ENCODE measurements at regions not wholly inside any gene's neighbourhood (a gene's known extent, or its start where the extent isn't known, plus 50 kb on each side); places are given as distances from the start of the nearest gene placed in this dataset.

DNA sequence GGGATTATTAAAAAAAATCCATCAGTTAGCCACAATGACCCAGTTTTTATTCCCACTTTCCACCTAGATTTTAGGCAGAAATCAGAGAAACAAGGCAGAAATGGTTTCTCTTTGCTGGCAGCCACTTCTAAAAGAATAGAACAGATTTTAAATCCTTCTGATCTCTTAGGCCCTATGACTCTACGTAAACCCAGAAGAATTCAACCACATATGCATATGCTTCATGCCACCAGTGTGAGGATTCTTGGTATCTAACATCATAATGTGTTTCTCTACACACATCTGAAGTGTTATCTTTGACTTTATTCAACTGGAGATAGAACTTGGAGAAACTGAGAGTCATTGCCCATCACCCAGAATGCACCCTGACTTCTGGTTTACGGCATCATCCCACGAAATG, 128.7 kb upstream of the TANK start:
- TF ChIP-seq ZFX (IDR thresholded peaks at IDR 0.05) (no peak), CTCF (conservative IDR thresholded peaks at IDR 0.05) (no peak)
- H3K27ac ChIP-seq, result no peak overlapping the region

GRCh38 chr2:161032635-161033034, 127.6 kb upstream of the TANK start:
- TF ChIP-seq ZFX (IDR thresholded peaks at IDR 0.05), result no peak
- TF ChIP-seq CTCF (conservative IDR thresholded peaks at IDR 0.05), result no peak
- no peak overlapping the region for H3K27ac ChIP-seq

DNA sequence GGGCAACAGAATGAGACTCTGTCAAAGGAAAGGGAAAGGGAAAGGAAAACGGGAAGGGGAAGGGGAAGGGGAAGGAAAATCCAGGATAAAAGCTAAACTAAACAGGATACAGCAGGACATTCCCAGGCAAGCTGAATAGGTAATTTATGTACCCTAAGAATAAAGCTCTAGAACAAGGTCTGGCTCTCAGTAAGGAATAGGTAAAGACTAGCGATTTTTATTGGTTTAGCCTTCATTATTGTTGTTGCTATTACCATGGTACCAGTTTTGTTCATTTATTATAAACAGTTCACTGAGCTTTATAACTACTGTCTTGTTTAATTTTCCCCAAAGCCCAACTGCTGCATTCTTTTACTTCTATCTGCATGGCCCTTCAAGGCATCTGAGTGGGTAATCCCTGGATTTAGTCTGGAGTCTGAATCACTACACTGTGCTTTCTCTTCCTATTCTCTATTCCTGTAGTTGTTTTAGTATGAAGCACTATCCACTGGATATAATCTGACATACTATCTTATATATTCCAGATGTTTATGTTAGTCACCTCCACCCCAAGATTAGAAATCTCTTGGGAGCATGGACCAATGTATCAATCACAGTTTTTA, 127.1 kb upstream of the TANK start:
- no peak overlapping the region for H3K27ac ChIP-seq
- TF ChIP-seq ZFX (IDR thresholded peaks at IDR 0.05) (no peak), CTCF (conservative IDR thresholded peaks at IDR 0.05) (no peak)

- H3K27ac ChIP-seq, result no peak overlapping the region
- TF ChIP-seq CTCF (conservative IDR thresholded peaks at IDR 0.05) (no peak), ZFX (IDR thresholded peaks at IDR 0.05) (no peak)
These were observed 123.3 kb upstream of the TANK start for GRCh38 chr2:161036926-161037325.

DNA sequence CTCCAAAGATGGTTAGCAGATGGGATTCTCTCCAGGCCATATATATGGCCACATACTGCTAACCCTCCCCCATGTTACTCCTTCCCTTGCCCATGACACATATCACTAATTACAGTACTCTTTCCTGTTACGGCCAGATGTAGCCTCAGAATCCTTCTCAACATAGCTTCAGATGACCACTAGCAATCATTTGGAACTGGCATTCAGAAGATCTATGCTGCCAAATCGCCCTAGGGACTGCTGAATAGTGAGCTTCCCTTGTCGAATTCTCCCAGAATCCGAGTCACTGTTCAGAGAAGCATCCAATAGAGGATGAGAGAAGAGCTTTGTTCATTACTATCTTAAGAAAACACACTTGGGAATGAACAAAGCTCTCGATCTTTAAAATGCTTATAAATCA, 121.2 kb upstream of the TANK start:
- no peak for TF ChIP-seq CTCF (conservative IDR thresholded peaks at IDR 0.05)
- no peak for TF ChIP-seq ZFX (IDR thresholded peaks at IDR 0.05)
- H3K27ac ChIP-seq, result no peak overlapping the region

DNA sequence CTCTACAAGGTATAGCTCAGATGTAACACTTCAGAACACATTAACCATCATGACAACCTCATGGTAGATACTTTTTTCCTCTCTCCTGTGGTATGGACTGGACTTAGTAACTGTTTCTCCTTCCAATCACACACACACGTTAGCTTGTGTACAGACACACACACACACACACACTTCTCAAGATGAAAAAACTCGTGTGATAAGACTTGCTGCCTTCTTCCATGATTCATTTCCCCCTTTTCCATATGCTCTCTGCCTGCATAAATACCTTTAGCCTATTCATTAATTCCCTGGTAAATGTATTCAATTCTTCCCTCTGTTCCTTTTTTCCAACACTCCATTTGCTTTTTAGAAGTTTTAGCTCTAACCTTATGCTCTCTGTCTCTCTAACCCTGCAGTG, 118.9 kb upstream of the TANK start:
- TF ChIP-seq CTCF (conservative IDR thresholded peaks at IDR 0.05) (no peak), ZFX (IDR thresholded peaks at IDR 0.05) (no peak)
- H3K27ac ChIP-seq, result no peak overlapping the region

GRCh38 chr2:161042990-161043625, 117.1 kb upstream of the TANK start:
- H3K27ac ChIP-seq, result no peak overlapping the region
- TF ChIP-seq ZFX (IDR thresholded peaks at IDR 0.05), result no peak
- no peak for TF ChIP-seq CTCF (conservative IDR thresholded peaks at IDR 0.05)

Data from C4-2B (cell line).